Activated CD4-positive, alpha-beta T cell treated with anti-CD3 and anti-CD28 coated beads, Interleukin-2, amount 10 ng/mL, durations not matched to agents 7 days and 5 days (primary cell): ENCODE measurements at regions not wholly inside any gene's neighbourhood (a gene's known extent, or its start where the extent isn't known, plus 50 kb on each side); places are given as distances from the start of the nearest gene placed in this dataset.
"Not testable (repeated sequence)": the region's sequence is repeated elsewhere in the genome, so short reads cannot be mapped to it uniquely, and the experiment has no call there.

ENCODE experiments used
- CTCF ChIA-PET: fragments of 350-600 bp; sonication (Branson Sonifier 250); formaldehyde crosslinking; loops from one replicate; lab custom pipeline; 2021; ENCODE audit warnings: antibody characterized with exemption; lab: Charles Lee
- POLR2A ChIA-PET: fragments of 350-600 bp; sonication (Branson Sonifier 250); formaldehyde crosslinking; loops from one replicate; lab custom pipeline; 2021; ENCODE audit warnings: antibody characterized with exemption; lab: Charles Lee
- DNase-seq: peaks from one replicate; pipeline ENCODE4 v3.0.0-alpha.2; 2020
- H3K27ac Mint-ChIP-seq: one replicate; pipeline ENCODE4 v1.8.0; 2021; ENCODE audit warnings: mild to moderate bottlenecking, moderate library complexity, mixed read lengths
- H3K27me3 Mint-ChIP-seq: one replicate; pipeline ENCODE4 v1.8.0; 2021; ENCODE audit warnings: mixed read lengths
- H3K36me3 Mint-ChIP-seq: one replicate; pipeline ENCODE4 v1.8.0; 2021; ENCODE audit warnings: low read depth, mixed read lengths
- H3K4me1 Mint-ChIP-seq: one replicate; pipeline ENCODE4 v1.8.0; 2021; ENCODE audit warnings: mixed read lengths
- H3K4me3 Mint-ChIP-seq: one replicate; pipeline ENCODE4 v1.8.0; 2021; ENCODE audit warnings: mild to moderate bottlenecking, moderate library complexity, mixed read lengths
- H3K9me3 Mint-ChIP-seq: one replicate; pipeline ENCODE4 v1.8.0; 2021; ENCODE audit warnings: mixed read lengths

DNA sequence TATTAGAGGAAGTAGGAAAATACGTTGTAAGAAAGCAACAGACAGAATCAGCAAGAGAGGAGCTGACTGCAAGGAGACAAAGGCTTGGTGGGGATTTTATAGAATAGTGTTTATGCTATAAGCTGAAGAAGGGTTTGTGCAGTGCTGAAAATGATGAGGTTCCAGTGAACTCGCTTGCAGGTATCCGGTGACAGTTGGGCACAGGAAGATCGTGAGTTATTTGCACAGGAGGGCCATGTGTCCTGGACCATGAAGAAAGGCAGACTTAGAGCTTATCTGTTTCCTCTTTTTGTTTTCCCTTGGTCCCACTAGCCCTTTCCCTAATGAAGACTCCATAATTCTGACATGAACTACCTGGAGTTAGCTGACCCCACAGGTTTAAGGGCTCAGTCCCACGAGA lies 61.4 kb downstream of the NXNL2 start:
- Mint-ChIP-seq H3K9me3 (no peaks in the 10 kb centered on the region), H3K4me1 (peaks cover 11% of the 10 kb centered on the region), H3K27me3 (peaks cover 47% of the 10 kb centered on the region), H3K4me3 (no peak overlapping the region), H3K36me3 (no peaks in the 10 kb centered on the region), H3K27ac (no peak overlapping the region)
- ChIA-PET POLR2A (no interaction called here), CTCF (no interaction called here)
- DNase-seq, result no peak

DNA sequence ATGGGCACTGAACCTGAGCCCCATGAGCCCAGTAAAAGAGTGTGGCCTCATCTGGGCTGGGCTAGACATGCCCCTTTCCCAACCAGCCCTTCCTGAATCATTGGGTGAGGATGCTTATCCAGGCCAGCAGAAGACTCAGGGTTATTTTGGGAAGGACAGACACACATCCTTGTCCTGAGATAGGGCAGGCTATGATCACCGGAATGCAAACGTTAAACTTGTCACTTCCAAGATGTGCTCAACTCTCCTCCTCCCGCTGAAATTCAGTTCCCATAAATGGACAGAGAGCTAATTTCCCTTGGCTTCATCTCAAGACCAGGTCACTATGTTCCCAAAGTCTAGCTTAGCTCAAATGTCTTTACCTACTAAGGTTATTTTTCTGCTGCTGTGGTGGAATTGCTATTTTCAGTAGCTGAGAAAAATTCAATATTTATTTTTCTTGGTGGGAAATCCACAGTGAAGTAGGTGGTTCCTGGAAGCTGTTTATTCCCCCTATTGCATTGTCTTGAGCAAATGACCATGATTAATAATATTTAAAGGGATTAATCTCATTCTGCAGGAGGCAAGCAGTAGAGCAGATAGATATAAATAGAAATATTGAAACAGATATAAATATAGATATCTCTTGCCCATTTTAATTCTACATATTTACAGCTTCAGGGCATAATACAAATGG lies 70.0 kb downstream of the NXNL2 start:
- no peaks in the 10 kb centered on the region for H3K9me3 Mint-ChIP-seq
- peaks cover 32% of the 10 kb centered on the region for H3K27me3 Mint-ChIP-seq
- H3K4me3 Mint-ChIP-seq, result no peak overlapping the region
- H3K27ac Mint-ChIP-seq, result no peak overlapping the region
- CTCF ChIA-PET, result interaction anchor here (0.9 kb wide), 1 partner anchor 20 kb away, joined by 3 read pairs; no protein-coding TSS in a partner anchor
- no peaks in the 10 kb centered on the region for H3K4me1 Mint-ChIP-seq
- no peak for DNase-seq
- no peaks in the 10 kb centered on the region for H3K36me3 Mint-ChIP-seq
- POLR2A ChIA-PET, result no interaction called here

DNA sequence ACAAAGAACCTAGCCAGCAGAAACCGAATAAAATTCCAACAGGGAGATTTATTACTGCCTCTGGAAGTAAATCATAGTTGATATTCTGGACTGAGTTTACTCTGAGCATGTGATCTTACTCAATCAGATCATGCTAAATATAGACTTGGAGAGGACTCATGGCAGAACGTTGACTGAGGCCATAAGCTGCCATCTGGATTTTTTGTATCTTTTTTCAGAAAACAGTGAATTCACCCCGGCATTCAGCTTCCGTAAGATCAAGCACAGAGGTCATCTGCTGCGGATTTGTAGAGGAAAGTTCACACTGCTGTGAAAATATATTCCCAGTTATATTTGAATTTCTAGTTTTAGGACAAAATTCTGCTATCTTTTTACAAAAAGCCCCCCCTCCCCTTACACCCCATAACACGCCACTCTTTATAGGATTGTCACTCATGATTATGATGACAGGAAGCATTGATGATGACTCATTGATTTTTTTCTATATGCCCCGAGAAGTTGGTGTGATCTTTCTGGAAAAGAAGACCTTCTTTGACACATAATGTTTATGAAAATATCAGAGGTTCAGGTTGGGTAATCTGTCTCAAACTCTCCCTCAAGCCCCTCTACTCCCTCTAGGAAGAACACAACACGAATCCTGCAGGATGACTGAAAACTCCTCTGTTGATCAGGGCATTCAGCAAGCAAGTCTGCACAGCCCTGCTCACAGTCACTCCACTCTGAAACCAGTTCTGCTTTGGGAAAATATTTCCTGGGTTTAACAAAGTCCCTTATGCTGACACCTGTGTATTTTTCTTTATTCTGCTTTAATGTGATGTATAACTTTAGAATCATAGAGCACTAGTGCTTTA lies 70.8 kb downstream of the NXNL2 start:
- no peak overlapping the region for H3K4me3 Mint-ChIP-seq
- H3K36me3 Mint-ChIP-seq, result no peaks in the 10 kb centered on the region
- H3K27ac Mint-ChIP-seq, result no peak overlapping the region
- no peaks in the 10 kb centered on the region for H3K9me3 Mint-ChIP-seq
- H3K27me3 Mint-ChIP-seq, result peaks cover 25% of the 10 kb centered on the region
- no peak for DNase-seq
- ChIA-PET CTCF (interaction anchor here (1.0 kb wide), 1 partner anchor 395 kb away, joined by 3 read pairs; no protein-coding TSS in a partner anchor), POLR2A (no interaction called here)
- no peaks in the 10 kb centered on the region for H3K4me1 Mint-ChIP-seq

DNA sequence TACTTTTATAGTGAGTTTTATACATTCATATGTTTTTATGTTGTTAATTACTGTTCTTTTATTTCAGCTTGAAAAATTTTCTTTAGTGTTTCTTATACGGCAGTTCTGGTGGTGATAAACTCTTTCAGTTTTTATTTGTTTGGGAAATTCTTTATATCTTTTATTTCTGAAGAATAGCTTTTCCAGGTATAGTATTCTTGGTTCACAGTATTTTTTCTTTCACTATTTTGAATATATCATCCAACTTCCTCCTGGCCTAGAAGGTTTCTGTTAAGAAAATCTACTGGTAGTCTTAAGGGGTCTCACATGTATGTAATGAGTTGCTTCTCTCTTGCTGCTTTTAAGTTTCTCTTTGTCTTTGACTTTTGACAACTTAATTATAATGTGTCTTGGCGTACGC lies 79.4 kb downstream of the NXNL2 start:
- DNase-seq, result no peak
- Mint-ChIP-seq H3K27me3 (peaks cover 14% of the 10 kb centered on the region), H3K9me3 (peaks cover 22% of the 10 kb centered on the region), H3K36me3 (no peaks in the 10 kb centered on the region), H3K27ac (no peak overlapping the region), H3K4me1 (no peaks in the 10 kb centered on the region), H3K4me3 (no peak overlapping the region)
- ChIA-PET CTCF (no interaction called here), POLR2A (no interaction called here)

DNA sequence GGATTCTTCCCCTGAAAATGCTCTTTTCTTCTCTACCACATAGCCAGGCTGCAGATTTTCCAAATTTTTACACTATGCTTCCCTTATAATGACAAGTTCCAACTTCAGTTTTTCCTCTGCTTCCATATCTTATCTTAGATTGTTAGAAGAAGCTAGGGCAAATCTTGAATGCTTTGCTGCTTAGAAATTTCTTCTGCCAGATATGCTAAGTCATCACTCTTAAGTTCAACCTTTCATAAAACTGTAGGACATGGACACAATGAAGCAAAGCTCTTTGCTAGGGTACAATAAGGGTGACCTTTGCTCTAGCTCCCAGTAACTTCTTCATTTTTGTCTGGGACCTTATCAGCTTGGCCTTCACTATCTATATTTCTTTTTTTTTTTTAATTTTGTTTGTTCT lies 88.7 kb downstream of the NXNL2 start:
- Mint-ChIP-seq H3K27me3 (peaks cover 6% of the 10 kb centered on the region), H3K4me1 (no peaks in the 10 kb centered on the region), H3K36me3 (no peaks in the 10 kb centered on the region), H3K4me3 (no peak overlapping the region), H3K27ac (no peak overlapping the region), H3K9me3 (no peaks in the 10 kb centered on the region)
- ChIA-PET CTCF (no interaction called here), POLR2A (no interaction called here)
- DNase-seq, result no peak

DNA sequence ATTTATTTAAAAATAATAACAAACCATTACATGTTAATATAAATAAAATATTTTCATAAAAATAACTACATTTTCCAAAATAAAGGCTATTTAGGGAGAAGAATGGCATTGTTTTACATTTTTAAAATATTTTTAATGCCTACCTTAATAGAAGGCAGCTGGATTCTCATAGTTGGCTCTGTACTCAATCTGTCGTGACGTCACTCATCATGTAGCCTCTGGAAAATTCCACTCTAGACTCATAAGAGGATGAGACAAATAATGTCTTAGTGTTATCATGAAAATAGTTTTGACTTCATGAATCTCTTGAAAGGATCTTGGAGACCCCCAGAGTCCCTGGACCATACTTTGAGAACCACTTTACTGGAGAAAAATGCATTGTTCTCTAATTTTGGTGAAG lies 93.1 kb downstream of the NXNL2 start:
- POLR2A ChIA-PET, result no interaction called here
- CTCF ChIA-PET, result no interaction called here
- Mint-ChIP-seq H3K27me3 (peaks cover 2% of the 10 kb centered on the region), H3K4me3 (no peak overlapping the region), H3K9me3 (no peaks in the 10 kb centered on the region), H3K27ac (no peak overlapping the region), H3K36me3 (no peaks in the 10 kb centered on the region), H3K4me1 (no peaks in the 10 kb centered on the region)
- no peak for DNase-seq

DNA sequence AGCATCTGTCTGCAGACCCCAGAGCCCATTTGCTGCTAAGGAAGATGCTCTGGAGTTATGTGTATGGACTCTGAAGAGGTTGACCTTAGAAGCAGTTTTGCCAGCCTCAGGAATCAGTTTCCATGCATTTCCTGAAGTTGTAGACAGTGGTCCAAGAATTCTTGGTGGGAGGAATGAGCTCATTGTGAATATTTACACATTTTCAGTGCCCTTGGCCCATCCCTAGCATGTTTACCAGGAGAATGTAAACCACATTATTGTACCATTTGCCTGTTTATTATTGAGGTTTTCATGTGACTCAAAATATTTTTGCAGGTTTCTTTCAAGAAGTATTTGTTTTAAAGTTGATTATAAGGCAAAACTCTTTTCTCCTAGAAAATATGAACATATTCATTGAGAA lies 93.8 kb downstream of the NXNL2 start:
- Mint-ChIP-seq H3K27ac (no peak overlapping the region), H3K36me3 (no peaks in the 10 kb centered on the region), H3K4me3 (no peak overlapping the region), H3K4me1 (no peaks in the 10 kb centered on the region), H3K27me3 (peaks cover 2% of the 10 kb centered on the region), H3K9me3 (peaks cover 3% of the 10 kb centered on the region)
- POLR2A ChIA-PET, result no interaction called here
- CTCF ChIA-PET, result no interaction called here
- DNase-seq, result no peak

DNA sequence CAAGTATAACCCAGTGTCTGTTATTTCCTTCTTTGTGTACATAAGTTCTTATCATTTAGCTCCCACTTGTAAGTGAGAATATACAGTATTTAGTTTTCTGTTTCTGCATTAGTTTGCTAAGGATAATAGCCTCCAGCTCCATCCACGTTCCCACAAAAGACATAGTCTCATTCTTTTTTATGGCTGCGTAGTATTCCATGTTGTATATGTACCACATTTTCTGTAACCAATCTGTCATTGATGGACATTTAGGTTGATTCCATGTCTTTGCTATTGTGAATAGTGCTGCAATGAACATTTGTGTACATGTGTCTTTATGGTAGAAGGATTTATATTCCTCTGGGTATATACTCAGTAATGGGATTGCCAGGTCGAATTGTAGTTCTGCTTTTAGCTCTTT lies 95.6 kb downstream of the NXNL2 start:
- CTCF ChIA-PET, result interaction anchor here (0.6 kb wide), 1 partner anchor 494 kb away, joined by 3 read pairs; no protein-coding TSS in a partner anchor

DNA sequence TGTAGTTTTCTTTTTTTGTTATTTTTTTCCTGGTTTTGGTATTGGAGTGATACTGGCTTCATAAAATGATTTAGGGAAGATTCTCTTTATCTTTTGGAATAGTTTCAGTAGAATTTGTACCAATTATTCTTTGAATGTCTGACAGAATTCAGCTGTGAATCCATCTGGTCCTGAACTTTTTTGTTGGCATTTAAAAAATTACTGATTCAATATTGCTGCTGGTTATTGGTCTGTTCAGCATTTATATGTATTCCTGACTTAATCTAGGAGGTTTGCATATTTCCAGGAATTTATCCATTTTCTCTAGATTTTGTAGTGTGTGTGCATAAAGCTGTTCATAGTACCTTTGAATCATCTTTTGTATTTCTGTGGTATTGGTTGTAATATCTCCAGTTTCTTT lies 100.2 kb downstream of the NXNL2 start:
- peaks cover 10% of the 10 kb centered on the region for H3K9me3 Mint-ChIP-seq
- no peak overlapping the region for H3K27ac Mint-ChIP-seq
- no peaks in the 10 kb centered on the region for H3K36me3 Mint-ChIP-seq
- no peaks in the 10 kb centered on the region for H3K4me1 Mint-ChIP-seq
- ChIA-PET CTCF (no interaction called here), POLR2A (no interaction called here)
- H3K27me3 Mint-ChIP-seq, result peaks cover 16% of the 10 kb centered on the region
- no peak for DNase-seq
- H3K4me3 Mint-ChIP-seq, result no peak overlapping the region

More for the DNA sequence above, 95.6 kb downstream of the NXNL2 start:
- POLR2A ChIA-PET, H3K27me3 Mint-ChIP-seq, H3K4me3 Mint-ChIP-seq, H3K36me3 Mint-ChIP-seq, DNase-seq, H3K9me3 Mint-ChIP-seq, H3K4me1 Mint-ChIP-seq, H3K27ac Mint-ChIP-seq: not testable (repeated sequence)

DNA sequence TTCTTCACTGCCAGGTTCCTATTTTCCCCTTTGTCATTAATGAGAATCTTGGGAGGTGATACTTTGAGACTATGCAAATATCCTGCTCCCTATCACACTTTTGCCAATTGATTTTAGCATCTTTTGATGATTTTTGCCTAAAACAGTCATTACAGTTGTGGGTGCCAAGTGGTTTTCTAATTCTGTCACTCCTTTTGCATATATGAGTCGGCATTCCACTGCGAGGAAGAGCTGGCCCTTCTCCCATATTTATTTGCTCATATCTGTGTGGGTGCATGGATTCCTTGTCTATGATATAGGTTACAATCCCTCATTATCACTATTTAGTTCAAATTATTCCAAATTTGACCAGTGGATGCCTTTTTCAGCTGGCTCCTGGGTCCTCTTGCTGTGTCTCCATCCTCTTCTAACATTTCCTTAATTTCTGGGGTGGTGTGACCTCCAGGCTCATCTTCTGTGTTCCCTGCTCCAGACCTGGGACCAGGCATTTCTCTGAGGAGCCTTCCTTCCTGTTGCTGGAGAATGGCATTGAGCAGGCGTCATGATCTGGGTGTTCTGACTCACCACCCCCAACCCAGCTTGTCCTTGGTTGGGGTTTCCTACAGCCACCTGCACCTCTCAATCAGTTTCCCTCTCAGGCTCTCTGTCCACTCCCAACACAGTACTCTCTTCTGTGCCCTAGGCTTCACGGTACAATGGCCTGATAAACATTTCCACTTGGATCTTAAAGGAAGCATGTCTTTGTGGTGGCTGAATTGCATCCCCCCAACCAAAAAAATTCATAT lies 106.7 kb downstream of the NXNL2 start:
- Mint-ChIP-seq H3K4me1 (no peaks in the 10 kb centered on the region), H3K4me3 (no peak overlapping the region), H3K36me3 (no peaks in the 10 kb centered on the region), H3K27me3 (peaks cover 19% of the 10 kb centered on the region), H3K27ac (no peak overlapping the region), H3K9me3 (peaks cover 6% of the 10 kb centered on the region)
- no peak for DNase-seq
- ChIA-PET POLR2A (no interaction called here), CTCF (no interaction called here)

DNA sequence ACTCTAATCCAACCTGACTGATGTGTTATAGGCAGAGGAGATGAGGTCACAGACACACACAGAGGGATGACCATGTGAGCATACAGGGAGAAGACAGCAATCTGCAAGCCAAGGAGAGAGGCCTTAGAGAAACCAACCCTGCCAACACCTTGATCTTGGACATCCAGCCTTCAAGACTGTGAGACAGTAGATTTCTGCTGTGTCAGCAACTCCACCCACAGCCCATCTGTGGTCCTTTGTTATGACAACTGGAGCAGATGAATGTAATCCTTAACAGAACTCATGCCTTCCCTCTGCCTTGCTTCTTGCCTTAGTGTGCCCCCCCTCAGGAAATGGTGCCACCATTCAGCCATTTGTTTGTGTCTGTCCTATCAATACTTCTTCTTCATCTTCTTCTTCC lies 107.4 kb downstream of the NXNL2 start:
- Mint-ChIP-seq H3K27me3 (peaks cover 12% of the 10 kb centered on the region), H3K4me3 (no peak overlapping the region), H3K4me1 (no peaks in the 10 kb centered on the region), H3K27ac (no peak overlapping the region), H3K9me3 (peaks cover 2% of the 10 kb centered on the region), H3K36me3 (no peaks in the 10 kb centered on the region)
- no peak for DNase-seq
- POLR2A ChIA-PET, result no interaction called here
- CTCF ChIA-PET, result no interaction called here

DNA sequence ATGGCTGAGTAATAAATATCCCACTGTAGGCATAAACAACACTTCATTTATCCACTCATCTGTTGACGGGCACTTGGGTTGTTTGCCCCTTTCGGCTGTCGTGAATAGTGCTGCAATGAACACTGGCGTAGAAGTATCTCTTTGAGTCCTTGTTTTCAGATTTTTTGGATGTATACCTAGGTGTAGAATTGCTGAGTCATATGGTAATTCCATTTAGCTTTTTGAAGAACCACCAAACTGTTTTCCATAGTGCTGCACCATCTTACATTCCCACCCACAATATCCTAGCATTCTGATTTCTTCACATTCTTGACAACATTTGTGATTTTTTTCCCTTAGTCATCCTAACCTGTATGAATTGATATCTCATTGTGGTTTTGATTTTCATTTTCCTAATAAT lies 109.0 kb downstream of the NXNL2 start:
- Mint-ChIP-seq H3K27me3 (peaks cover 11% of the 10 kb centered on the region), H3K4me3 (no peak overlapping the region), H3K36me3 (no peaks in the 10 kb centered on the region), H3K4me1 (no peaks in the 10 kb centered on the region), H3K27ac (no peak overlapping the region), H3K9me3 (peaks cover 2% of the 10 kb centered on the region)
- ChIA-PET CTCF (no interaction called here), POLR2A (no interaction called here)
- DNase-seq, result no peak
